ENCODE measurements at regions not wholly inside any gene's neighbourhood (a gene's known extent, or its start where the extent isn't known, plus 50 kb on each side); places are given as distances from the start of the nearest gene placed in this dataset.

- H3K4me1 ChIP-seq (ENCODE audit: control insufficient read depth in 2 of 3, insufficient read depth in 2 of 3, low read depth in 1 of 3, low read length in 3 of 3), result no peaks in the 10 kb centered on the region
- H3K36me3 ChIP-seq (ENCODE audit: control insufficient read depth in 2 of 3, insufficient read depth in 3 of 3, low read length in 3 of 3), result no peaks in the 10 kb centered on the region
- intact Hi-C loops (cut with DNase I), result no loop called here
- FAIRE-seq, result no peak
- no peaks in the 10 kb centered on the region for H3K9me3 ChIP-seq (ENCODE audit: control insufficient read depth in 2 of 3, insufficient read depth in 1 of 3, low read length in 3 of 3)
- no peak for TF ChIP-seq CTCF (IDR thresholded peaks at IDR 0.05; ENCODE audit: borderline replicate concordance, extremely low read depth, insufficient read depth)
- no peak overlapping the region for H3K4me3 ChIP-seq (ENCODE audit: low read length in 3 of 3)
- H3K27me3 ChIP-seq (ENCODE audit: control insufficient read depth, insufficient read depth, low read length), result no peaks in the 10 kb centered on the region
- no peak overlapping the region for H3K27ac ChIP-seq (ENCODE audit: low read depth in 2 of 2, low read length in 2 of 2)
- no peak for DNase-seq
- H3K9ac ChIP-seq (ENCODE audit: low read length in 3 of 3), result no peak overlapping the region
Observed at GRCh38 chr17:70699408-70699807, 530.1 kb downstream of the KCNJ2 start.

- Histone ChIP-seq H3K27me3 (ENCODE audit: control insufficient read depth, insufficient read depth, low read length) (no peaks in the 10 kb centered on the region), H3K4me3 (ENCODE audit: low read length in 3 of 3) (no peak overlapping the region), H3K36me3 (ENCODE audit: control insufficient read depth in 2 of 3, insufficient read depth in 3 of 3, low read length in 3 of 3) (no peaks in the 10 kb centered on the region), H3K9me3 (ENCODE audit: control insufficient read depth in 2 of 3, insufficient read depth in 1 of 3, low read length in 3 of 3) (no peaks in the 10 kb centered on the region), H3K9ac (ENCODE audit: low read length in 3 of 3) (no peak overlapping the region), H3K27ac (ENCODE audit: low read depth in 2 of 2, low read length in 2 of 2) (no peak overlapping the region), H3K4me1 (ENCODE audit: control insufficient read depth in 2 of 3, insufficient read depth in 2 of 3, low read depth in 1 of 3, low read length in 3 of 3) (no peaks in the 10 kb centered on the region)
- DNase-seq (peak in 1 of 5 donors; percentile 13), FAIRE-seq (no peak)
- intact Hi-C loops (cut with DNase I), result no loop called here
- TF ChIP-seq CTCF (IDR thresholded peaks at IDR 0.05; ENCODE audit: borderline replicate concordance, extremely low read depth, insufficient read depth), result no peak
Observed at GRCh38 chr17:70702683-70703255, 533.4 kb downstream of the KCNJ2 start.

- Histone ChIP-seq H3K4me3 (ENCODE audit: low read length in 3 of 3) (no peak overlapping the region), H3K36me3 (ENCODE audit: control insufficient read depth in 2 of 3, insufficient read depth in 3 of 3, low read length in 3 of 3) (no peaks in the 10 kb centered on the region), H3K4me1 (ENCODE audit: control insufficient read depth in 2 of 3, insufficient read depth in 2 of 3, low read depth in 1 of 3, low read length in 3 of 3) (no peaks in the 10 kb centered on the region), H3K27me3 (ENCODE audit: control insufficient read depth, insufficient read depth, low read length) (no peaks in the 10 kb centered on the region), H3K27ac (ENCODE audit: low read depth in 2 of 2, low read length in 2 of 2) (no peak overlapping the region), H3K9me3 (ENCODE audit: control insufficient read depth in 2 of 3, insufficient read depth in 1 of 3, low read length in 3 of 3) (no peaks in the 10 kb centered on the region), H3K9ac (ENCODE audit: low read length in 3 of 3) (no peak overlapping the region)
- DNase-seq (no peak), FAIRE-seq (no peak)
- intact Hi-C loops (cut with DNase I), result no loop called here
- TF ChIP-seq CTCF (IDR thresholded peaks at IDR 0.05; ENCODE audit: borderline replicate concordance, extremely low read depth, insufficient read depth), result no peak
Observed at GRCh38 chr17:70709596-70709995, 540.3 kb downstream of the KCNJ2 start.

GRCh38 chr17:70713694-70714093 is 544.4 kb downstream of the KCNJ2 start:
- Histone ChIP-seq H3K9me3 (ENCODE audit: control insufficient read depth in 2 of 3, insufficient read depth in 1 of 3, low read length in 3 of 3) (peaks cover 0 to 2% (median 0%) of the 10 kb centered on the region in 3 donors), H3K4me3 (ENCODE audit: low read length in 3 of 3) (no peak overlapping the region), H3K36me3 (ENCODE audit: control insufficient read depth in 2 of 3, insufficient read depth in 3 of 3, low read length in 3 of 3) (no peaks in the 10 kb centered on the region), H3K27ac (ENCODE audit: low read depth in 2 of 2, low read length in 2 of 2) (no peak overlapping the region), H3K9ac (ENCODE audit: low read length in 3 of 3) (no peak overlapping the region), H3K27me3 (ENCODE audit: control insufficient read depth, insufficient read depth, low read length) (no peaks in the 10 kb centered on the region), H3K4me1 (ENCODE audit: control insufficient read depth in 2 of 3, insufficient read depth in 2 of 3, low read depth in 1 of 3, low read length in 3 of 3) (no peaks in the 10 kb centered on the region)
- intact Hi-C loops (cut with DNase I), result no loop called here
- DNase-seq (no peak), FAIRE-seq (peak; percentile 33)
- no peak for TF ChIP-seq CTCF (IDR thresholded peaks at IDR 0.05; ENCODE audit: borderline replicate concordance, extremely low read depth, insufficient read depth)

Data from kidney (tissue), 13 donors.